ENCODE measurements at regions not wholly inside any gene's neighbourhood (a gene's known extent, or its start where the extent isn't known, plus 50 kb on each side); places are given as distances from the start of the nearest gene placed in this dataset.

GRCh38 chr3:82802501-82802900 lies 1041.1 kb upstream of the GBE1 start:
- TF ChIP-seq CTCF (IDR thresholded peaks at IDR 0.05; ENCODE audit: low read length) (no peak), EZH2 (optimal IDR thresholded peaks at IDR 0.05; ENCODE audit: low read depth, low read length) (no peak), EZH2phosphoT487 (IDR thresholded peaks at IDR 0.05; ENCODE audit: low read length) (no peak)

All from MM.1S (cell line).